ENCODE measurements at regions not wholly inside any gene's neighbourhood (a gene's known extent, or its start where the extent isn't known, plus 50 kb on each side); places are given as distances from the start of the nearest gene placed in this dataset.
"Not testable (repeated sequence)": the region's sequence is repeated elsewhere in the genome, so short reads cannot be mapped to it uniquely, and the experiment has no call there.

- Histone ChIP-seq H3K4me3 (no peak overlapping the region), H3K36me3 (no peaks in the 10 kb centered on the region), H3K4me1 (ENCODE audit: insufficient read depth) (peaks cover 2% of the 10 kb centered on the region), H3K27me3 (no peaks in the 10 kb centered on the region), H3K27ac (no peak overlapping the region), H3K9me3 (no peaks in the 10 kb centered on the region)
- intact Hi-C loops (cut with DNase I) = no loop called here
- no peak for TF ChIP-seq EP300 (IDR thresholded peaks at IDR 0.05)
- TF ChIP-seq CTCF (IDR thresholded peaks at IDR 0.05) = no peak
- TF ChIP-seq POLR2A (IDR thresholded peaks at IDR 0.05) = no peak
- WGBS, 3 donors = 81 to 100% (median 98%) methylated on average over 1 of the region's 1 CpG
- DNase-seq = no peak
Observed at GRCh38 chr3:124064050-124064449, 72.1 kb upstream of the ROPN1 start.

GRCh38 chr3:124066543-124066942 is 74.6 kb upstream of the ROPN1 start:
- H3K36me3 ChIP-seq; DNase-seq; H3K27me3 ChIP-seq; H3K4me3 ChIP-seq; H3K4me1 ChIP-seq (ENCODE audit: insufficient read depth); H3K9me3 ChIP-seq; intact Hi-C loops (cut with DNase I); H3K27ac ChIP-seq: not testable (repeated sequence)
- WGBS, 3 donors = 93 to 96% (median 93%) methylated on average over 3 of the region's 3 CpGs

DNA sequence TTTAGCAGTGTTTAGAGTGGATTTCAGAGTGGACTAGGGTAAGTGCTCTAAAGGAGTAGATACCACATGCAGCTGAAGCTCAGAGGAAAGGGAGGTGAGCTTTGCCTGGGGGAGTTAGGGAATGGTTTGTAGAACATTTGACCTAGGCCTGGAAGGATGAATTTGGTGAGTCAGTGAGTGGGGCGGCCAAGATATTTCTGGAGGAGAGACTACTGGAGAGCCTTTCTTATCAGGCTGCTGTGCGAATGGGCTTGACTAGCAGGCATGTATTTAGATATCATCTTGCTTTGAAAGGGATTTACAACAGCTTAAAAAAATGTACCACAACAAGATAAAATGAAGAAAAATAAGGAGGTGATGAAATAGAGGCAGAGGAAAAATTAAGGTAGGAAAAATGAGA is 77.8 kb upstream of the ROPN1 start:
- not testable (repeated sequence) for H3K4me3 ChIP-seq; H3K36me3 ChIP-seq; H3K9me3 ChIP-seq; H3K27me3 ChIP-seq; H3K27ac ChIP-seq; H3K4me1 ChIP-seq (ENCODE audit: insufficient read depth)
- WGBS, 3 donors = 4 to 15% (median 6%) methylated on average over 2 of the region's 2 CpGs
- intact Hi-C loops (cut with DNase I) = loop anchor here in 2 of 4 donors (5.0 to 10.0 kb wide), 2 partner anchors 32 to 55 kb away; no protein-coding TSS in a partner anchor
- DNase-seq = peak in 4 of 5 donors; percentile 20 to 52 (median 37)

GRCh38 chr3:124075090-124075489 is 83.2 kb upstream of the ROPN1 start:
- WGBS, 3 donors = 76 to 82% (median 77%) methylated on average over 3 of the region's 3 CpGs
- not testable (repeated sequence) for H3K4me3 ChIP-seq; DNase-seq; H3K9me3 ChIP-seq; H3K27me3 ChIP-seq; H3K27ac ChIP-seq; H3K4me1 ChIP-seq (ENCODE audit: insufficient read depth); H3K36me3 ChIP-seq
- intact Hi-C loops (cut with DNase I) = loop anchor here in 3 of 4 donors (5.0 to 10.0 kb wide), 2 partner anchors 53 to 60 kb away; no protein-coding TSS in a partner anchor

DNA sequence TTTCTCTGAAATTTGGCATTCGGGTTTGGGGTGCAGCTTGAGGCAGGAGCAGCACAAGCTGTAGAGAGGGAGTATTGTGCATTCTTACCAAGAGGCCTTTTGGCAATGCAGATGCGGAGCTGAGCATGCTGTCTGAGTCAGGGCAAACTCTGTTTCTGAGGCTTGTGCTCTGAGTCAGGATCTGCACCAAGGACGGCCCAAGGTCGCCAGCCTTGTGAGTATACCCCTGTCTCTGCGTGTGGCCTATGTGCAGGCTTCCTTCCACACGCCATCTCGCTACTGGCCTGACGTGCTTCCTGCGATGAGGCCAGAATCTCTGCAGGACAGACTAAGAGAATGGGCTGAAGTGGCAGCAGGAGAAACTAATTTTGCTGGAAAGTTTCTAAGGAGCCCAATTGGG is 83.8 kb upstream of the ROPN1 start:
- no peak overlapping the region for H3K27ac ChIP-seq
- peak; percentile 20 to 51 (median 46) for DNase-seq
- intact Hi-C loops (cut with DNase I) = loop anchor here in 3 of 4 donors (5.0 to 10.0 kb wide), 2 partner anchors 53 to 61 kb away; no protein-coding TSS in a partner anchor
- WGBS, 3 donors = 31 to 58% (median 38%) methylated on average over 9 of the region's 9 CpGs
- TF ChIP-seq CTCF (IDR thresholded peaks at IDR 0.05) (no peak), POLR2A (IDR thresholded peaks at IDR 0.05) (no peak), EP300 (IDR thresholded peaks at IDR 0.05) (no peak)
- no peak overlapping the region for H3K4me3 ChIP-seq
- H3K9me3 ChIP-seq = no peaks in the 10 kb centered on the region
- H3K4me1 ChIP-seq (ENCODE audit: insufficient read depth) = no peaks in the 10 kb centered on the region
- H3K36me3 ChIP-seq = no peaks in the 10 kb centered on the region
- H3K27me3 ChIP-seq = no peaks in the 10 kb centered on the region

- no peak overlapping the region for H3K27ac ChIP-seq
- no peaks in the 10 kb centered on the region for H3K27me3 ChIP-seq
- no peaks in the 10 kb centered on the region for H3K4me1 ChIP-seq (ENCODE audit: insufficient read depth)
- no peaks in the 10 kb centered on the region for H3K9me3 ChIP-seq
- WGBS, 3 donors = 89 to 91% (median 91%) methylated on average over 5 of the region's 5 CpGs
- no peak overlapping the region for H3K4me3 ChIP-seq
- no peak for DNase-seq
- no peak for TF ChIP-seq CTCF (IDR thresholded peaks at IDR 0.05)
- no peak for TF ChIP-seq EP300 (IDR thresholded peaks at IDR 0.05)
- TF ChIP-seq POLR2A (IDR thresholded peaks at IDR 0.05) = no peak
- intact Hi-C loops (cut with DNase I) = loop anchor here in 3 of 4 donors (5.0 to 10.0 kb wide), 2 partner anchors 54 to 61 kb away; no protein-coding TSS in a partner anchor
- no peaks in the 10 kb centered on the region for H3K36me3 ChIP-seq
Observed at GRCh38 chr3:124076235-124076634, 84.3 kb upstream of the ROPN1 start.
